Glomerular endothelial cell (primary cell): ENCODE measurements at regions not wholly inside any gene's neighbourhood (a gene's known extent, or its start where the extent isn't known, plus 50 kb on each side); places are given as distances from the start of the nearest gene placed in this dataset.
A peak's percentile ranks its signal among the peaks of the same experiment; 100 is the strongest.
"Not testable (repeated sequence)": the region's sequence is repeated elsewhere in the genome, so short reads cannot be mapped to it uniquely, and the experiment has no call there.

ENCODE experiments used
- DNase-seq: peaks from one replicate; pipeline ENCODE4 v3.0.0-alpha.2; 2011; ENCODE audit warnings: low read depth, low spot score; ENCODE audit errors: extremely low read depth

DNA sequence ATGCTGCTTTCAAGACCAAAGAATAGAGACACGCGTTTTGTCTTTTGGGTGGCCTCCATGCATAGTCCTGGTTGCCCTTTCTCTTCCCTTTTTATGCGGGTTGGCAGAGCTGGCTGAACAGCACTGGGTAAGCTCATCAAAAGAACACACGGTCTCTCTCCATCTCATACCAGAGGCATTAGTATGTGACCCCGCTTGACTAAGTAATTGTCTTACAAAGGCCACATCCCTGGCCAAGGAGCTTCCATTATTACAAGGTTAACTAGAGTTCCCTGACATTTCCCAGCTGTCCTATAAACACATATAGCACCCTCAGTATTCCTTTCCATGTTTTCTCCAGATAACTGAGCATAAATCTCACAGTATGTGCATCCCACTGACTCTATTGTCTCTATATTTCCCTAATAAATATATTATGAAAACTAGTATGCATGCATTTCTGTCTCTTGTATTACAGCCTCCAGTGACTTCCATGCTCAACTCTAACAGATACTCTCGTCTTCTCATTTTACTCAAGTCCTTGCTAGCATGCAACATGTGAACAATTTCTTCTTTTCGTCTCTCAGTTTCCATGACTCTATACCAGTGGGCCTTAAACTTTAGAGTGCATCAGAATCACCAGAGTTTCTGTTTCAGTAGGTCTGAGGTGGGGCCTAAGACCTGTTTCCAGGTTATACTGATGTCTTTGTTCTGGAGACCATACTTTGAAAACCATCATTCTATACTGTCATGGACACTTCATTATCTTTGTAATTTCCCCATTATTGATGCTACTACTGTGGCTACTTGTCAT, 247.7 kb upstream of the ARSJ start:
- DNase-seq: no peak

DNA sequence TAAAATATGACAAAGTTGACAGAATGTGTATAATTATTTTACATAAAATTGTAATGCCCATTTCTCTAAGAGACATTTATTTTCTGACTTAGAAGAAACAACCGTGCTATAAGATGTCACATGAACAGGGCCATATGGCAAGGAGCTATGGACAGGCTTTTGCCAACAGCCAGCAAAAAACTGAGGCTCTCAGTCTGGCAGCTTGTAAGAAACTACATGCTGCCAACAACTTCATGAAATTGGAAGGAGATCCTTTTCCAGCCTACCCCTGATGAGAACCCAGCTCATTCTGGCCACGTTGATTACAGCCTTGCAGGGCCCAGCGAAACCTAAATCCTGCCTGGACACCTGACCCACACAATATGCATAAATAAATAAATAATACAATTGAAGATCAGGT, 250.3 kb upstream of the ARSJ start:
- DNase-seq: no peak

DNA sequence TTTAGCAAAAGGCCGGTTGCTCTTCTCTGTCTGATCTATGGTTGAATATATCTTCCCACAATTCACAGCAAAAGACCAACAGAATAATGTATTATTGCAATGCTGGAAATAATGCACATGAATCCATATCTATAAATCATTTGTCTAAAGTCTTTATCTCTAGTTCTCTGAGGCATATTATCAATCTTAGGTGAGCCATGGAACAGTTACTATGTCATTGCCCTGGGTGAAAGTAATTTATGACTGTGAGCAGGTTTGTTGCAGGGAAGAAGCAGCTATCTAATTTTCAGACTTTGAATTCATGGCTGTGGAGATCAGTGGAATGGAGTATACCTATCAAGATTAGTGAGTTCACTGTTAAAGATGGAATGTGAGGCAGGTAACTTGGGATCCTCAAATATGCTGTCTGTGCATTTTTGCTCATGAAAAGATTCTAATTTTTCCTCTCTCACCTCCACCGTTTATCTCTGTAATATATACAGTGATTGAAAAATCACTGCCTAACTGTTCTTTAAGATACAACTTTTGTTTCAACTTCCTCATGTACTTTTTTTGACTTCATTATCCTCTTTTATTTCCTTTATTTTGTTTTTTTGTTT, 256.8 kb upstream of the ARSJ start:
- no peak for DNase-seq

DNA sequence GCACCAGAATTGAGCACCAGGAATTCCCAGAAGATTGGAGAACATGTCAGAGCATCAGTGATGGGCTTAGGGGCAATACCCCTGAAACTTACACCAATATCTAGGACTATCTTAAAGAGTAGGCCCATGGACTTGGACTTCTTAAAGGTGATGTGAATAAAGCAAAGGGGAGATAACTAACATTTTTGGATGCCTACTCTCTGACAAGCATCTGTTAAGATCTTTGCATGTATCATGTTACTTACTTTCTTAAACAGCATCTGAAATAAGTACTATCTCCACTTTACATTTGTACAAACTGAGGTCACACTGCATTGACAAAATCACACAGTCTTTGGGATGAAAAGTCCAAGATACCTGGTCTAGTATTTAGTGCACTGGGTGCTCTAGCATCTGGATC, 258.6 kb upstream of the ARSJ start:
- DNase-seq: no peak

DNA sequence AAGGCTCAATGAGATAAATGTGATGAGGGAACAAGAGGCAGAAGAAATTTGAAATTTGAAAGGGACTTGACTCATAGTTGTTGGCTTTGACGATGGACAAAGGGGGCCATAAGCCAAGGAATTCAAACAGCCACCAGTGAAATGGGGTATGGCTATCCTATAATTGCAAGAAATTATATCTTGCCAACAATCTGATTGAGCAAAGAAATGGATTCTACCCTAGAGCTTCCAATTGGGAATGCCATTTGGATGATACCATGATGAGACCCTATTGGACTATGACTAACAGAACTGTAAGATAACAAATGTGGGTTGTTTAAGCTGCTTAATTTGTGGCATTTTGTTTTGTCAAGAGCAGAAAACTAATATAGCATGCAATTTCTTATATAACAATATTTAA, 270.1 kb upstream of the ARSJ start:
- no peak for DNase-seq

DNA sequence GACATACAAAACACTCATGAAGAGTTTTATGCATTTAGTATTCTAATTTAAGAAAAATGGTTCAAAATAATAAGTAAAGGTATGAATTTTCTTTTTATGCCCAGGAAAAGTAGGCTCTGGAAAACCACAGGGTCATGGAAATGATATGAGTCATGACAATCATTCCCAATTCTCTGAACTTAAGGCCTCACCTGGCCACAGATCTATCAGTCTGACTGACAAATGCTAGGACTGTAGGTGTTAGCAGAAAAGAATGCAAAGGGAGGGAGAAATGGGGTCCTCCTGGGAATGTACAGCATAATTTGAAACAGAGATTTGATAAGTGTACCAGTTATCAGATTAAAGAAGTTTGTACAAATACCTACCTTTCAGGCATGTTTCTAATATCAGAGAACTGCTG, 270.5 kb upstream of the ARSJ start:
- no peak for DNase-seq

DNA sequence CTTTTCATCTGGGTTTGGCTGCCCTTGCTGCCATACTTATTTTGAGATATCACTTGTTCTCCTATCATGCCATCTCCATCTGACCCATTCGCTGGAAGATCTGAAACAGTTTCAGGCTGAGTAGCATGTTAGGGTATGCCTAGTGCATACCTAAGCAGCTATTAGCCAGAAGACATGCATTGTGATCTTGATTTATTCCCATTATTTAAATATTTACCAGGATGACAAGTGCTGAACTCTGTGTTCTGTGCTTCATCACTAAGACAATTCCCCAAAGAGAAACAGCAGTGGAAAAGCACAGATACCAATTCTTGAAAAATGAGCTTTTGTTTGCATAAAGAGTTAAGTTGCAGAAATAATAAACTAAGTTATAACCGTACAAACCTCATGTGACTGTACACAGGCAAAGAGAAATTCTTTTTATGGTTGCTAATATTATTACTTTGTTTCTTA, 271.0 kb upstream of the ARSJ start:
- no peak for DNase-seq

DNA sequence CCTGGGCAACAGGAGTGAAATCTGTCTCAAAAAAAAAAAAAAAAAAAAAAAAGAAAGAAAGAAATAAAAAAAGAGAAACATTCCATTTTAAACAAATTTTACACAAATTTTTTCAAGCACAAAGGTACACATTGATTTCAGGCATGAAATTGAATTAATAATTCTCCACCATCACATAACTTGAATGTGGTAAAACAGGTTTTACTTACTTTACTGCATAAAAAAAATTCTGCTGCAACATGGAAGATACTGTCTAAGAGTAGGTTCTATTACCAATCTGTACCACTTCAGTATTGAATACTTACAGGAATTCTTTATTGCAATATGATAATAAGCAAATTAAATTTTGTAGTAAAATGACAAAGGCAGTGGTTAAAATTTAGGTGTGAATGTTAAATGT, 271.6 kb upstream of the ARSJ start:
- no peak for DNase-seq

DNA sequence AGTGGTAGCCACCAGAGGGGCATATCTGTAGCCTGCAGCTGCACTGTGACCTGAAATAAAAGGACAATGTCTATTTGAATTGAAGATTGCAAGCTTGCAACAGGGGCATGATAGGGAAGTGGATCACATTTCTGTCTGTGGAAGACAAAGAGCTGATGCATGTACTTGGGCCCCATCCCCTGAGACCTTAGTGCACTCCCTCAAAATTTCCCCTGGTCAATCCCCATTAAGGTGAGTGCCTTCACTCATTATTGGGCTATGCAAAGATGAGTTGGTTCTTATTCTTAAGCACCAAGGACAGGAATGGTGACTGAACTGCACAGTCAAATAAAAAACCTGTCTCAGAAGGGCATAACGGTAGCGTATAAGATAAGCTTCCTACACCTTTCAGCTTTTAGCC, 273.1 kb upstream of the ARSJ start:
- no peak for DNase-seq

DNA sequence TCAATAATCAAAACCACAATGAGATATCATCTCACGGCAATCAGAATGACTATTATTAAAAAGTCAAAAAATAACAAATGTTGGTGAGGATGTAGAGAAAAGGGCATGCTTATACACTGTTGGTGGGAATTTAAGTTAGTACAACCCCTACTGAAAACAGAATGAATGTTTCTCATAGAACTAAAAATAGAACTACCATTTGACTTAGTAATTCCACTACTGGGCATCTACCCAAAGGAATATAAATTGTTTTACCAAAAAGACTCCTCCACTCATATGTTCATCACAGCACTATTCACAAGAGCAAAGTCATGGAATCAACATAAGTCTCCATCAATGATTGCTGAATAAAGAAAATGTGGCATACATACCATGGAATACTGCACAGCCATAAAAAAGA, 278.1 kb upstream of the ARSJ start:
- DNase-seq: no peak

DNA sequence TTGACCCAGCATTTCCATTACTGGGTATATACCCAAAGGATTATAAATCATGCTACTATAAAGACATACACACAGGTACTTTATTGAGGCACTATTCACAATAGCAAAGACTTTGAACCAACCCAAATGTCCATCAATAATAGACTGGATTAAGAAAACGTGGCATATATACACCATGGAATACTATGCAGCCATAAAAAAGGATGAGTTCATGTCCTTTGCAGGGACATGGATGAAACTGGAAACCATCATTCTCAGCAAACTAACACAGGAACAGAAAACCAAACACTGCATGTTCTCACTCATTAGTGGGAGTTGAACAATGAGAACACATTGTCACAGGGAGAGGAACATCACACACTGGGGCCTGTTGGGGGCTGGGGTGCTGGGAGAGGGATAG, 283.0 kb upstream of the ARSJ start:
- not testable (repeated sequence) for DNase-seq

DNA sequence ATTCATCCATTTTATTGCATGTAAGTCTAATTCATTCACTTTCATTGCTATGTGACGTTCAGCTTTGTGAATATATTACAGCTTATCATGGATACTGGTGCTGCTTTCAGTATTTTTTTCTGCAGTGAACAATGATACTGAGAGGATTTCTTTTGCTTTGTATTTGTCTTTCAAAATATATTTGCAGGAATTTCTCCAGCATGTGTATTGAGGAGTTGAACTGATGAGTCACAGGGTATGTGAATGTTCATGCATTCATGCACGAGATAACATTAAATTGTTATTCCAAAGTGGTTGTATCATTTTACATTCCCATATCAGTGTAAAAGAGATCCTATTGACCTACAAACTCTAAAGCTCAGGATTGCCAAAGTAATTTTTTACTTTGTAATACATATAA, 283.8 kb upstream of the ARSJ start:
- no peak for DNase-seq

DNA sequence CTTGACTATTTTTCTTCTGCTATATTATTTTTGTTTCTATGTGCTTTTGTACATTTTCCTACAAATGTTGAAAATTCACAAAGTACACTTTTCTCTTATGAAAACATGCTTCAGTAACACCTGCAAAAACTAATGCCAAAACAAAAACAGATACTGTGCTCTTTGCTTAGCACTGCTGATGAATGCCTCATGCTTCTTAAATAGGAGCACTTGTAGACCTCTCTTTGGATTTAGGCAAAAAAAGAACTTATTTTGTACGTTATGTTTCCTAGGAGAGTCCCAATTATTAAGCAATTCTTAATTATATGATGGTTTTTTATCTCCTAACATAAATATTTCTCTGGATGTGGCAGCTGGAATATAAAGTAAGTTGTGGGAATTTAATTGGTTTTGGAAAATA, 285.0 kb upstream of the ARSJ start:
- DNase-seq: no peak

DNA sequence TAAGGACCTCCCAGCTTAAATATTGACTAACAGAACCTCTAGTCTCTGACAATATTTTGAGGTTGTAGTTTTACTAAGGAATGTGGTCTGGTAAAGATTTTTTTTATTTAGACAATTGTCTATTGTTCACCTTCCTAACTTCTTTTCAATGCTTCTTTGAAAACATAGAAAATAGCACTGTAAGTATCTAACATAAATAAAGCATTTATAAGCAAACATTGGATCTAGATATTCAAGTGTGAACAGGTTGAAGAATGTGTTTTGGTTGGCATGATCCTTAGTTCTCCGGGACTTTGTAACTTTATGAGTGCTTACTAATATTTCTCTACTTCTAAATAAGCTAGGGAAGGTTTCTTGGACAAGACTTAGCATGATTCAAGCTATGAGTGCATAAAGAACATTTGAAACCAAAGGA, 285.4 kb upstream of the ARSJ start:
- no peak for DNase-seq

DNA sequence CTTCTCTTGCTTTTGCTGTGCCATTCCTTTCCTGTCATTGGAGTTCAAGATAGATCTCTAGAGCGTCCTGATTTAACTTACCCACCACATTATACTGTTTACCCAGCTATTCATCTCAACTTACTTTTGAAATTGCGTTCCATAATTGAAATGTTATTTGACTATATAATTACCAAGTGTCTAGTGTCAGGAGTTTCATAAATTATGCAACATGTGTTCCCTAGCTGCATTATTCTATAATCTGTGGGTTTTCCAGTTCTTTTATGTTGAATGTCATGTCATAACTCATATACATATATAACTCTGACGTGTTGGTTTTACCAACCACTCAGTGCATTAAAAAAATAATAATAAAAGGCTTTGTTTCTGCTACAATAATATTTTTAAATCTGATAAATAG, 285.9 kb upstream of the ARSJ start:
- no peak for DNase-seq

DNA sequence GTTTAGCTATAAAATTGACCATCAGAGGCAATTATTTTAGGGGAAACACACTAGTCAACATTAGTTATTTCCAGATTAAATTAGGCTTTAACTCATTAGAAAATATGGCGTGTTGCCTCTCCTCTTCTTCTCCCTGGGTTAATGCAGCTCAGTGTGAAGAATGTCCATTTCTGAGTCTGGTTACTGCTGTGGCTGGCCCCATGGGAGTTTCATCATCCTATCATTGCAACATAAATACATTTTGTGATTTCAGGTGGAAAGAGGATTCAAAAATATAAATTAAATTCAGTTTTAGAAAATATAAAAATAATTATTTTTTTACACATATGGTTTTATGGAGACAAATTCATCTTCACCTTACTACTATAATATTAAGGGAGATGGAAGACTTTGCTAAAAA, 288.5 kb upstream of the ARSJ start:
- no peak for DNase-seq

DNA sequence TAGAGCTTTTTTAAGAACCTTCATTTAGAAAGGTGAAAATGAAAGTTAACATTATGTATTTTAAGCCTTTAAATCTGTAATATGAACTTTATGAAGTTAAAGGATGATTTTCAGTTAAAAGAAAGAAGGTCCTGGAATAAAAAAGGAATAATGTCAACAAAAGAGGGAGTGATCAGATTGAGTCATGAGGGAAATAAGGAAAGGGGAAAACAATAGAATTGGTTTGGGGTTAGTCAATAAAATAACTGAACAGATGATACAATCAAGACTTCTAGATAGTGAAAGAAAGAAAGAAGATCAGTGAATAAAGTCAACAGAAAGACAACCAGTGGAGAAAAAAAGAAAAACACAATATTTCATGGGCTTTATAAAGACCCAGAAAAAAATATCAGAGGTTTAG, 291.6 kb upstream of the ARSJ start:
- DNase-seq: no peak

DNA sequence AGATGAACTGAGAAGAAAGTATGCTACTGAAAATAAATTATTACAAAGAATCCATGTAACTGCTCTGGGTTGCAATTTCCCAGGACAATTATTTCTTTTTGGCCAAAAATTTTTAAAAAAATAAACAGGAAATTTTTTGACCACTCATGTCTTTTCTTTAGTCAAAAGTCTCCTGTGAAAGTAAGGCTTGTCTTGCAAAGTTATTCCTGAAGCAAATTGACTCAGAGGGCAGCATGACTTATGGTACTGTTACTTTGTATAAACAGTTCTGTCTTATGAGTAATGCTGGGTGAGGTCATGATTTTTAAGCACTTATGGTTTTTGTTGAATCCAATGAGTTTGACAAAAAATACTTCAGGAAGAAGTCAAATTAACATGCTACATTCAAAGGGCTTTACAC, 292.8 kb upstream of the ARSJ start:
- DNase-seq: peak; percentile 56

DNA sequence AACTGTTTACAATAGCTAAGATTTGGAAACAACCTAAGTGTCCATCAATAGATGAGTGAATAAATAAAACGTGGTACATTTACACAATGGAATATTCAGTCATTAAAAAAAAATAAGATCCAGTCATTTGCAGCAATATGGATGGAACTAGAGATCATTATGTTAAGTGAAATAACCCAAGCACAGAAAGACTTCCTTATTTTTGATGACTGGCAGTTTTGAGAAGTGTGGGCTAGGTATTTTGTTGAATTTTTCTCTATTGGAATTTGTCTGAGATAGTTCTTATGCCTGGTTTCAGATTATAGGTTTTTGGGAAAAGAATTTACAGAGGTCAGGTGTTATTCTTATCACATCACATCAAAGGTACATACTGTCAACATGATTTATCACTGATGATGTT, 293.8 kb upstream of the ARSJ start:
- DNase-seq: no peak

DNA sequence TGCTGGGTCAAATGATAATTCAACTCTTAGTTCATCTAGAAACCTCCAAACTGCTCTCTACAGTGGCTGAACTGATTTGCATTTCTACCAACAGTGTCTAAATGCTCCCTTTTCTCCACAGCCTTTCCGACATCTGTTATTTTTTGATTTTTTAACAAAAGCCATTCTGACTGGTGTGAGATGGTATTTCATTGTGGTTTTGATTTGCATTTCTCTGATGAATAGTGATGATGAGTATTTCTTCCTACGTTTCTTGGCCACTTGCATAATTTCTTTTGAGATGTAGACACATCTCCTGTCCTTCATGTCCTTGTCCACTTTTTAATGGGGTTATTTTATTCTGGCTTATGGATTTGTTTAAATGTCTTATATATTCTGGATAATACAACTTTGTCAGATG, 298.2 kb upstream of the ARSJ start:
- no peak for DNase-seq

DNA sequence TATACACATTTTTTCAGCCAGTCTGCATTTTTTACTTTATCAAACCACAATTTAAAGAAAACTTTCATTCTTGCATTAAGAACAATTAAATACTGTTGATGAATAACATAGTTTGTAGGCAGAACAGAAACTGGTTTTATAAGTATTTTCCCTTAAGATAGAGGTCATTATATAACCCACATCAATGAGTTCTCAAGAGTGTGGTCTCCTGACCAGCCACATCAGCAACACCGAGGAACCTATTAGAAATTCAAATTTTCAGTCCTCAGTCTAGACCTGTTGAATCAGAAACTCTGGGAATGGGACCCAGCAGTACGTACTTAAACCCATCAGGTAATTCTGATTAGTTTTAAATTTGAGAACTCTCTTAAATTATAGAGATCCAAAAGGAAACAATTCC, 299.6 kb upstream of the ARSJ start:
- no peak for DNase-seq

DNA sequence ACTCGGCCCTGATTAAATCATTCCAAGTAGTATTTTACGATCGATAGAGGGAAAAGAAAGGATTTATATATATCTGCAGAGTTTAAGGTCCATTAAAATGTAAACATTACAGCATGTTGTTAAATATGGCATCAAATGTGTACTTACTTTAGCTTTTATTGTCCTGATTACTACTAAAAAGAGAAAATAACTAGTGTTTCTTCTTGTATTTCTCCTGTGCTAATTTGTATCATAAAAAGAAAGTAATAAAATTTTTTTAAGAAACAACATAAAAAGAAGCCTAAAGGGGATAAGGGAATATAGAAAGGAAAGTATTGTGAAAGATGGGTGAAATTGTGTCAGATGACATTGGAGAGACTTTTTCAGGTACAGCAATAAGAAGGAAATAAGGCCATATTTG, 300.3 kb upstream of the ARSJ start:
- DNase-seq: no peak

DNA sequence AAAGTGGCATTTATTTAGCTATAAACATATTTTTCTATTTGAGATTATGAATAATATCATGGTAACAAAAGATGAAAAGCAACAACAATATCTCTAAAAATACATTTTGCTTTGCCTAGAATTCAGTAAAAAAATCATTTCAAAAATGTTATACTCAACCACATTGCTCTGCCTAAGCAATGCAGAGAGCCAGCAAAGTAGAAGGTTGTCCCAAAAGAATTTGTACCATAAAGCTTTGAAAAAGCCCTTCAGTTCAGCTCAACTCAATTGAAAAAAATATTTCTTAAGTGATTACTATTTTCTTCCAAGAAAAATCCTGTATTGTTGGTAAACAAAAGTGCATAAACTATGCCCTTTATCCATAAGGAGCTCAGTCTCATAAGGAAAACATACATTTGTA, 301.2 kb upstream of the ARSJ start:
- no peak for DNase-seq
